AG04449 (cell line): ENCODE measurements at regions not wholly inside any gene's neighbourhood (a gene's known extent, or its start where the extent isn't known, plus 50 kb on each side); places are given as distances from the start of the nearest gene placed in this dataset.

ENCODE experiments used
- CTCF ChIA-PET: fragments of 350-600 bp; formaldehyde crosslinking; extraction: SDS; loops from one replicate; lab custom pipeline; 2021; ENCODE audit warnings: antibody characterized with exemption; lab: Yijun Ruan, JAX
- POLR2A ChIA-PET: fragments of 400-600, 350-600 bp; formaldehyde crosslinking; extraction: SDS; loops from one replicate; lab custom pipeline; 2020; ENCODE audit warnings: antibody characterized with exemption, inconsistent platforms; lab: Yijun Ruan, JAX
- DNase-seq: peaks from one replicate; pipeline ENCODE4 v3.0.0-alpha.2; 2010; ENCODE audit warnings: low read depth, low spot score
- H3K4me3 ChIP-seq: 2 replicates; pipeline ENCODE4 v1.5.1; 2011; ENCODE audit warnings: low read depth, mild to moderate bottlenecking, control low read depth, low read length
- TF ChIP-seq, protein P1 (sequence below): IDR thresholded peaks from one replicate; pipeline ENCODE4 v1.5.1; 2011; ENCODE audit warnings: mild to moderate bottlenecking, moderate library complexity, low read length, control low read depth, inconsistent platforms; ENCODE audit not compliant: insufficient read depth; ENCODE audit errors: missing control alignments

- POLR2A ChIA-PET: no interaction called here
- DNase-seq: no peak
- no peak overlapping the region for H3K4me3 ChIP-seq
- TF ChIP-seq, protein P1, sequence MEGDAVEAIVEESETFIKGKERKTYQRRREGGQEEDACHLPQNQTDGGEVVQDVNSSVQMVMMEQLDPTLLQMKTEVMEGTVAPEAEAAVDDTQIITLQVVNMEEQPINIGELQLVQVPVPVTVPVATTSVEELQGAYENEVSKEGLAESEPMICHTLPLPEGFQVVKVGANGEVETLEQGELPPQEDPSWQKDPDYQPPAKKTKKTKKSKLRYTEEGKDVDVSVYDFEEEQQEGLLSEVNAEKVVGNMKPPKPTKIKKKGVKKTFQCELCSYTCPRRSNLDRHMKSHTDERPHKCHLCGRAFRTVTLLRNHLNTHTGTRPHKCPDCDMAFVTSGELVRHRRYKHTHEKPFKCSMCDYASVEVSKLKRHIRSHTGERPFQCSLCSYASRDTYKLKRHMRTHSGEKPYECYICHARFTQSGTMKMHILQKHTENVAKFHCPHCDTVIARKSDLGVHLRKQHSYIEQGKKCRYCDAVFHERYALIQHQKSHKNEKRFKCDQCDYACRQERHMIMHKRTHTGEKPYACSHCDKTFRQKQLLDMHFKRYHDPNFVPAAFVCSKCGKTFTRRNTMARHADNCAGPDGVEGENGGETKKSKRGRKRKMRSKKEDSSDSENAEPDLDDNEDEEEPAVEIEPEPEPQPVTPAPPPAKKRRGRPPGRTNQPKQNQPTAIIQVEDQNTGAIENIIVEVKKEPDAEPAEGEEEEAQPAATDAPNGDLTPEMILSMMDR: no peak
- CTCF ChIA-PET: interaction anchor here (1.1 to 1.4 kb wide), 2 partner anchors 9 to 10 kb away, joined by 3 to 5 read pairs; no protein-coding TSS in a partner anchor
Measured at GRCh38 chr2:223532712-223533111, 69.4 kb downstream of the SCG2 start.

DNA sequence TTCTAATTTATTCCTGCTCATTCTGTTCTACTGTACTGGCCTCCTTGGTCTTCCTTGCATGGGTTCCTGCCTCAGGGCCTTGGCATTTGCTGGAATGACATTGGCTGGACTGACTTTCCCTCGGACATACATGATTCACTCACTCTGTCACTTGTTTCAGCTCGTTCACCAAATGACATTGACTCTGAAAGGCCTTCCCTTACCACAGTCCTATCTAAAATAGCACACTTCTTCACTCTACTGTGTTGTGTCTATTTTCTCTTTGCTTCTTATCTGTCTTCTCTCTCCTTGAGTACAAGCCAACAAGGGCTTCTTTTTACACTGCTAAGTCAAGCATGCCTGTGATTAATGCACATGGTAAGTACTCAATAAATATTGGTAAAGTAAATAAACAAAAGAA lies 65.6 kb downstream of the SCG2 start:
- ChIA-PET CTCF (interaction anchor here (1.2 kb wide), 1 partner anchor 261 kb away, joined by 3 read pairs; no protein-coding TSS in a partner anchor), POLR2A (no interaction called here)
- TF ChIP-seq, protein P1: no peak
- no peak overlapping the region for H3K4me3 ChIP-seq
- no peak for DNase-seq

- ChIA-PET POLR2A (no interaction called here), CTCF (interaction anchor here (1.2 to 2.6 kb wide), 2 partner anchors 19 to 261 kb away, joined by 3 to 6 read pairs; no protein-coding TSS in a partner anchor)
- DNase-seq: no peak
- no peak overlapping the region for H3K4me3 ChIP-seq
- TF ChIP-seq, protein P1: no peak
Measured at GRCh38 chr2:223537115-223537514, 65.0 kb downstream of the SCG2 start.

GRCh38 chr2:223537651-223538601 lies 64.2 kb downstream of the SCG2 start:
- CTCF ChIA-PET: interaction anchor here (1.0 to 2.6 kb wide), 5 partner anchors 18 to 290 kb away, joined by 3 to 6 read pairs (median 4); no protein-coding TSS in a partner anchor
- no peak overlapping the region for H3K4me3 ChIP-seq
- TF ChIP-seq, protein P1: no peak
- DNase-seq: no peak
- POLR2A ChIA-PET: no interaction called here

- DNase-seq: no peak
- ChIA-PET CTCF (interaction anchor here (1.0 to 2.6 kb wide), 4 partner anchors 17 to 291 kb away, joined by 3 to 6 read pairs (median 4); no protein-coding TSS in a partner anchor), POLR2A (no interaction called here)
- TF ChIP-seq, protein P1: no peak
- H3K4me3 ChIP-seq: no peak overlapping the region
Measured at GRCh38 chr2:223538920-223539440, 63.2 kb downstream of the SCG2 start.

GRCh38 chr2:223541546-223541945 lies 60.6 kb downstream of the SCG2 start:
- no peak overlapping the region for H3K4me3 ChIP-seq
- POLR2A ChIA-PET: no interaction called here
- DNase-seq: no peak
- TF ChIP-seq, protein P1: no peak
- CTCF ChIA-PET: interaction anchor here (1.6 kb wide), 1 partner anchor 9 kb away, joined by 5 read pairs; no protein-coding TSS in a partner anchor
